SU-DHL-6 (cell line): ENCODE measurements at regions not wholly inside any gene's neighbourhood (a gene's known extent, or its start where the extent isn't known, plus 50 kb on each side); places are given as distances from the start of the nearest gene placed in this dataset.

Experiments
- EZH2phosphoT487 ChIP-seq: fragments of 200-600 bp; sonication (generic), shearing (Covaris generic); conservative IDR thresholded peaks from 2 replicates; pipeline ENCODE4 v1.6.1; 2018; ENCODE audit warnings: mild to moderate bottlenecking, antibody characterized with exemption, low read length, moderate library complexity, mixed read lengths
- TF ChIP-seq, protein P1 (sequence below): fragments of 200-600 bp; sonication (generic); IDR thresholded peaks from one replicate; pipeline ENCODE4 v1.5.1; 2017; ENCODE audit warnings: antibody characterized with exemption, mild to moderate bottlenecking, low read length, moderate library complexity; ENCODE audit not compliant: insufficient read depth, poor library complexity, severe bottlenecking

DNA sequence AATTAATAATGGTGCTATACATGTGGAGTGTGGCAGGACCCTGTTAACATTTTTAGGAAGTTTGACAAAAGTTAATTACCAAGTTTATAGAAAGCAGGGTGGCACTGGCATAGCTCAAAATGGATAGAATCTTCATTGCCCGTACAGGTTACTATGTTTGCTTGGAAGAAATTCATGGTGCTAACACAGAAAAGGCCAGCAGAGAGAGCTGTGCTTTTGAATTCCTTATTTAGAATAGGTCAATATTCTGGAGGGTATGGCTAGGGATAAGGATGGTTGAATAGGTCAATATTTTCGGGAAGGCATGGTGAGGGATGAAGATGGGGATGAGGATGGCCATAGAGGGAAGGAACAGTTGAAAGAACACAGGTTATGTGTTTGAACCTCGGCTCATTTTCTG, 345.1 kb downstream of the LMO4 start:
- TF ChIP-seq, protein P1, sequence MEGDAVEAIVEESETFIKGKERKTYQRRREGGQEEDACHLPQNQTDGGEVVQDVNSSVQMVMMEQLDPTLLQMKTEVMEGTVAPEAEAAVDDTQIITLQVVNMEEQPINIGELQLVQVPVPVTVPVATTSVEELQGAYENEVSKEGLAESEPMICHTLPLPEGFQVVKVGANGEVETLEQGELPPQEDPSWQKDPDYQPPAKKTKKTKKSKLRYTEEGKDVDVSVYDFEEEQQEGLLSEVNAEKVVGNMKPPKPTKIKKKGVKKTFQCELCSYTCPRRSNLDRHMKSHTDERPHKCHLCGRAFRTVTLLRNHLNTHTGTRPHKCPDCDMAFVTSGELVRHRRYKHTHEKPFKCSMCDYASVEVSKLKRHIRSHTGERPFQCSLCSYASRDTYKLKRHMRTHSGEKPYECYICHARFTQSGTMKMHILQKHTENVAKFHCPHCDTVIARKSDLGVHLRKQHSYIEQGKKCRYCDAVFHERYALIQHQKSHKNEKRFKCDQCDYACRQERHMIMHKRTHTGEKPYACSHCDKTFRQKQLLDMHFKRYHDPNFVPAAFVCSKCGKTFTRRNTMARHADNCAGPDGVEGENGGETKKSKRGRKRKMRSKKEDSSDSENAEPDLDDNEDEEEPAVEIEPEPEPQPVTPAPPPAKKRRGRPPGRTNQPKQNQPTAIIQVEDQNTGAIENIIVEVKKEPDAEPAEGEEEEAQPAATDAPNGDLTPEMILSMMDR, result no peak
- TF ChIP-seq EZH2phosphoT487, result no peak
